ENCODE measurements at regions not wholly inside any gene's neighbourhood (a gene's known extent, or its start where the extent isn't known, plus 50 kb on each side); places are given as distances from the start of the nearest gene placed in this dataset.

- no peak for DNase-seq
These were observed 1398.3 kb downstream of the DSC3 start for GRCh38 chr18:29644276-29644675.

GRCh38 chr18:29629493-29630036 is 1413.0 kb downstream of the DSC3 start:
- DNase-seq, result no peak

GRCh38 chr18:29626094-29626493 is 1416.4 kb downstream of the DSC3 start:
- no peak for DNase-seq

GRCh38 chr18:29616867-29617266 is 1425.7 kb downstream of the DSC3 start:
- DNase-seq, result no peak

- DNase-seq, result no peak
These were observed 1432.1 kb upstream of the CDH2 start for GRCh38 chr18:29608982-29609381.

GRCh38 chr18:29605365-29605764 is 1428.4 kb upstream of the CDH2 start:
- no peak for DNase-seq

- no peak for DNase-seq
These were observed 1420.0 kb upstream of the CDH2 start for GRCh38 chr18:29596959-29597358.

GRCh38 chr18:29594493-29594892 is 1417.6 kb upstream of the CDH2 start:
- DNase-seq, result no peak

- no peak for DNase-seq
These were observed 1411.6 kb upstream of the CDH2 start for GRCh38 chr18:29588446-29589100.

- no peak for DNase-seq
These were observed 1409.3 kb upstream of the CDH2 start for GRCh38 chr18:29586210-29586609.

GRCh38 chr18:29560270-29560669 is 1383.3 kb upstream of the CDH2 start:
- DNase-seq, result no peak

GRCh38 chr18:29556070-29556469 is 1379.1 kb upstream of the CDH2 start:
- DNase-seq, result no peak

- no peak for DNase-seq
These were observed 1372.8 kb upstream of the CDH2 start for GRCh38 chr18:29549759-29550158.

GRCh38 chr18:29547626-29548025 is 1370.7 kb upstream of the CDH2 start:
- DNase-seq, result no peak

GRCh38 chr18:29540548-29540947 is 1363.6 kb upstream of the CDH2 start:
- DNase-seq, result no peak

- DNase-seq, result no peak
These were observed 1354.8 kb upstream of the CDH2 start for GRCh38 chr18:29531746-29532145.

- no peak for DNase-seq
These were observed 1346.4 kb upstream of the CDH2 start for GRCh38 chr18:29523371-29523770.

GRCh38 chr18:29512761-29513160 is 1335.8 kb upstream of the CDH2 start:
- DNase-seq, result no peak

GRCh38 chr18:29512203-29512602 is 1335.3 kb upstream of the CDH2 start:
- peak; percentile 3 for DNase-seq

GRCh38 chr18:29501952-29502351 is 1325.0 kb upstream of the CDH2 start:
- DNase-seq, result no peak

- peak; percentile 12 for DNase-seq
These were observed 1319.3 kb upstream of the CDH2 start for GRCh38 chr18:29496152-29496680.

- no peak for DNase-seq
These were observed 1317.4 kb upstream of the CDH2 start for GRCh38 chr18:29494371-29494770.

GRCh38 chr18:29491907-29492306 is 1315.0 kb upstream of the CDH2 start:
- DNase-seq, result no peak

GRCh38 chr18:29488617-29489016 is 1311.7 kb upstream of the CDH2 start:
- no peak for DNase-seq

GRCh38 chr18:29465526-29465925 is 1288.6 kb upstream of the CDH2 start:
- no peak for DNase-seq
